Naive thymus-derived CD8-positive, alpha-beta T cell (primary cell): ENCODE measurements at regions not wholly inside any gene's neighbourhood (a gene's known extent, or its start where the extent isn't known, plus 50 kb on each side); places are given as distances from the start of the nearest gene placed in this dataset.

Experiments
- ATAC-seq, 2 donors: fragments of 150-1000 bp; cut with Tn5 transposase in 1 of 2; sonication (Bioruptor Pico), chemical (Tn5 transposase) in 1 of 2; 1 replicate in 1 of 2; 2 replicates in 1 of 2; pipeline ENCODE4 v1.10.0; 2021; ENCODE audit warnings: mild to moderate bottlenecking in 2 of 2, moderate library complexity in 2 of 2
- POLR2A ChIA-PET: fragments of 350-600 bp; sonication (Branson Sonifier 250); formaldehyde crosslinking; loops from one replicate; lab custom pipeline; 2021; ENCODE audit warnings: antibody characterized with exemption; lab: Charles Lee
- DNase-seq, 10 donors: peaks; one replicate each; pipeline versions ENCODE4 v3.0.0 to v3.0.0-alpha.2; 2020 to 2022
- H3K27ac Mint-ChIP-seq, 10 donors: one replicate each; pipeline ENCODE4 v1.8.0; 2020 to 2022; ENCODE audit warnings: mild to moderate bottlenecking in 10 of 10, mixed read lengths in 10 of 10, moderate library complexity in 4 of 10, inconsistent platforms in 1 of 10
- H3K27me3 Mint-ChIP-seq, 5 donors: one replicate each; pipeline ENCODE4 v1.8.0; 2021 to 2022; ENCODE audit warnings: mixed read lengths in 5 of 5
- H3K36me3 Mint-ChIP-seq, 3 donors: one replicate each; pipeline ENCODE4 v1.8.0; 2020 to 2022; ENCODE audit warnings: mixed read lengths in 3 of 3, mild to moderate bottlenecking in 2 of 3, inconsistent platforms in 1 of 3
- H3K4me1 Mint-ChIP-seq, 4 donors: one replicate each; pipeline ENCODE4 v1.8.0; 2021 to 2022; ENCODE audit warnings: mixed read lengths in 4 of 4
- H3K4me3 Mint-ChIP-seq, 10 donors: one replicate each; pipeline ENCODE4 v1.8.0; 2020 to 2022; ENCODE audit warnings: mild to moderate bottlenecking in 10 of 10, mixed read lengths in 10 of 10, moderate library complexity in 6 of 10, inconsistent platforms in 1 of 10
- H3K9me3 Mint-ChIP-seq, 9 donors: one replicate each; pipeline ENCODE4 v1.8.0; 2020 to 2022; ENCODE audit warnings: mixed read lengths in 9 of 9, mild to moderate bottlenecking in 3 of 9, inconsistent platforms in 1 of 9, moderate library complexity in 1 of 9

DNA sequence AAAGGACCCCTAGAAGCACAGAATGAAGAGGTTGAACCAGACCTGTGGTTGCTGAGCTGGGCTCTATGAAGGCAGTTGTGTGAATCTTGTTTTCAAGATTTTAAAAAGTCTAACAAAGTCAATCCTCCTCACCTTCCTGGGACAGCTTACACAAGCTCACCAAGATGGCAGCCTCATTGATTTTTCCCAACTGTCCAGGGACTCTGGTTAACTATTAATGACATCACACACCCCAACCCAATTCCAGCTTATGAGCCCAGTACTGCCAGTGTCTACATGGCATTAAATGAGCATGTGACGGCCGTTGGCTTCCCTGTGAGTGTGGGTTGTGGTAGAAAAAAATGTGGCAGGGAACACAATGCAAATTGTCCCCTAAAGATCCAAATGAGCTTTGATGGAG is 137.0 kb downstream of the CHST1 start:
- peaks cover 6 to 19% (median 15%) of the 10 kb centered on the region in 5 donors for H3K27me3 Mint-ChIP-seq
- POLR2A ChIA-PET = no interaction called here

DNA sequence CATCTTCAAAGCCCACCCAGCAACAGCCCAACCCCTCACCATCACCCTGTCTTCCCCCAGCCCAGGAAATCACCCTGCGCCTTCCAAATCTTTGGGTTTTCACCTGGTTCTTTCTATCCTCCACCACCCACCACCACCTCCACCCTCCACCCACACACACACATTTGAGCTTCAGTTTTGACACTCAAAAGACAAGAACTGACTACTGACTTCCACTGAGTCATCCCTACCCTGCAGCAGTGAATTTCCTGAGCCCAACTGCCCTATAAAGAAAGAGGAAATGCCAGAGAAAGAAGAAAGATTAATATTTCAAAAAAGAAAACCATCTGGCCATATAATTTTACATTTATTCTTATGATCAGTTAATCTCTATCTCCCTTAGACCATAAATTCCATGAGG is 137.5 kb downstream of the CHST1 start:
- DNase-seq (no peak), ATAC-seq (no peak)
- H3K36me3 Mint-ChIP-seq = peaks cover 0 to under 1% (median 0%) of the 10 kb centered on the region in 3 donors
- H3K27ac Mint-ChIP-seq = no peak overlapping the region
- peaks cover 0 to 16% (median 5%) of the 10 kb centered on the region in 9 donors for H3K9me3 Mint-ChIP-seq
- POLR2A ChIA-PET = no interaction called here
- H3K27me3 Mint-ChIP-seq = peaks cover 6 to 15% (median 10%) of the 10 kb centered on the region in 5 donors
- H3K4me1 Mint-ChIP-seq = peaks cover 0 to 2% (median 0%) of the 10 kb centered on the region in 4 donors
- no peak overlapping the region for H3K4me3 Mint-ChIP-seq

More for the DNA sequence above, 137.0 kb downstream of the CHST1 start:
- H3K27ac Mint-ChIP-seq = no peak overlapping the region
- peaks cover 0 to 12% (median 2%) of the 10 kb centered on the region in 9 donors for H3K9me3 Mint-ChIP-seq
- H3K4me3 Mint-ChIP-seq = no peak overlapping the region
- no peak for ATAC-seq
- no peak for DNase-seq
- no peaks in the 10 kb centered on the region for H3K36me3 Mint-ChIP-seq
- H3K4me1 Mint-ChIP-seq = peaks cover 0 to 2% (median 0%) of the 10 kb centered on the region in 4 donors

GRCh38 chr11:45525393-45525792 is 140.0 kb downstream of the CHST1 start:
- DNase-seq = no peak
- Mint-ChIP-seq H3K36me3 (peaks cover 0 to 12% (median 0%) of the 10 kb centered on the region in 3 donors), H3K9me3 (peaks cover 3 to 34% (median 9%) of the 10 kb centered on the region in 9 donors), H3K27ac (no peak overlapping the region), H3K4me3 (no peak overlapping the region), H3K27me3 (peaks cover 0 to 8% (median 4%) of the 10 kb centered on the region in 5 donors), H3K4me1 (peaks cover 0 to 2% (median 0%) of the 10 kb centered on the region in 4 donors)
- POLR2A ChIA-PET = no interaction called here
- no peak for ATAC-seq

DNA sequence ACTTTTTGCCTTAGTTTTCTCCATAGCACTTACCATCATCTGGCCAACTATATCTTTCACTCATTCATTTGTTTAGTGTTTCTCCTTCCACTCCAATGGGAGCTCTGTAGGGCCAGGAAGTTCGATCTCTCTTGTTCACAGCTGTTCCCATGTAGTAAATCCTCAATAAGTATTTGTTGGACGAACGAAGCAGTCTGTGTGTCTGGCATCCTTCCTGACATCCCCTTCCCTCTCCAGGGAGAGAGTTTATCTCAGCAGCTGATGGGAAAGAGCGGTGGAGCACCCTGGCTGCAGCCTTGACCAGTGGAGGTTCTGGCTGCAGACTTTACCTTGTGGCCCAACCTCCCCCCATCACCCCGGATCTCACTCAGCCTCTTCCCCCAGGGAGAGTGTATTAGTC is 141.7 kb downstream of the CHST1 start:
- POLR2A ChIA-PET = no interaction called here
- Mint-ChIP-seq H3K4me3 (no peak overlapping the region), H3K4me1 (peaks cover 0 to 2% (median 0%) of the 10 kb centered on the region in 4 donors), H3K36me3 (peaks cover 0 to 12% (median 0%) of the 10 kb centered on the region in 3 donors), H3K9me3 (peaks cover 3 to 34% (median 9%) of the 10 kb centered on the region in 9 donors), H3K27ac (no peak overlapping the region), H3K27me3 (peaks cover 0 to 9% (median 2%) of the 10 kb centered on the region in 5 donors)
- DNase-seq (no peak), ATAC-seq (no peak)

GRCh38 chr11:45518833-45519535 is 146.4 kb downstream of the CHST1 start:
- POLR2A ChIA-PET = no interaction called here
- DNase-seq (no peak), ATAC-seq (no peak)
- peaks cover 3 to 26% (median 7%) of the 10 kb centered on the region in 9 donors for H3K9me3 Mint-ChIP-seq
- no peaks in the 10 kb centered on the region for H3K4me1 Mint-ChIP-seq
- H3K27ac Mint-ChIP-seq = no peak overlapping the region
- H3K36me3 Mint-ChIP-seq = peaks cover 0 to 12% (median 0%) of the 10 kb centered on the region in 3 donors
- peaks cover 0 to 6% (median 1%) of the 10 kb centered on the region in 5 donors for H3K27me3 Mint-ChIP-seq
- no peak overlapping the region for H3K4me3 Mint-ChIP-seq

GRCh38 chr11:45518141-45518832 is 147.1 kb downstream of the CHST1 start:
- peaks cover 0 to 6% (median 1%) of the 10 kb centered on the region in 5 donors for H3K27me3 Mint-ChIP-seq
- H3K4me1 Mint-ChIP-seq = no peaks in the 10 kb centered on the region
- H3K36me3 Mint-ChIP-seq = peaks cover 0 to 12% (median 0%) of the 10 kb centered on the region in 3 donors
- H3K4me3 Mint-ChIP-seq = no peak overlapping the region
- DNase-seq (no peak), ATAC-seq (no peak)
- no peak overlapping the region for H3K27ac Mint-ChIP-seq
- POLR2A ChIA-PET = no interaction called here
- peaks cover 3 to 22% (median 7%) of the 10 kb centered on the region in 9 donors for H3K9me3 Mint-ChIP-seq

- Mint-ChIP-seq H3K27me3 (peaks cover 0 to 6% (median 1%) of the 10 kb centered on the region in 5 donors), H3K36me3 (peaks cover 0 to 5% (median 0%) of the 10 kb centered on the region in 3 donors), H3K27ac (no peak overlapping the region), H3K4me3 (no peak overlapping the region), H3K4me1 (no peaks in the 10 kb centered on the region), H3K9me3 (peaks cover 0 to 13% (median 2%) of the 10 kb centered on the region in 9 donors)
- DNase-seq (no peak), ATAC-seq (no peak)
- POLR2A ChIA-PET = no interaction called here
These were observed 148.2 kb downstream of the CHST1 start for GRCh38 chr11:45517171-45517770.

DNA sequence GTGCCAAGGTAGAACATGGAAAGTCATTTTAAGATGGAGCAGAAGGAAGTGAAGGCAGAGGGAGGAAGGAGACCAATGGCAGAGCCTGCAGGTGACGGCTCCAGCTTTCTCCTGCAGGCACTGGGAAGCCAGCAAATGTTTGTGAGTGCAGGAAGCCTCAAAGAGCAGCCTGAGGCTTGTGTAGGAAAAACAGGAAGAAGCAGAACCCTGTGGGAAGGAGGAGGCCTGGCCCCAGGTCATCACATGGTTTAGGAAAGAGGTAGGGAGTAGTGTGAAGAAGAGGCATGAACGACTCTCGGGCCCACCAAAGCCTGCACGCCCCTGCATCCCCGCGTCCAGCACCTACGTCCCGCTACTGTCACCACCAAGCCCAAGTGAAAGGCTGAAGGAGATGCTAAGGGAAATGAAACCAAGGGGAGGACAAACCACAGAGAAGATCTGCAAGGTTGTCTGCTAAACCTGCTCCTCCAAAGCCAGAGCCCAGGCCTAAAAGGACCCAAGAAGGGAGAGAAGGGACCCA is 151.5 kb downstream of the CHST1 start:
- Mint-ChIP-seq H3K27ac (no peak overlapping the region), H3K36me3 (no peaks in the 10 kb centered on the region), H3K9me3 (no peaks in the 10 kb centered on the region), H3K4me1 (no peaks in the 10 kb centered on the region), H3K4me3 (no peak overlapping the region), H3K27me3 (peaks cover 0 to 11% (median 6%) of the 10 kb centered on the region in 5 donors)
- no peak for DNase-seq
- POLR2A ChIA-PET = no interaction called here
- ATAC-seq = no peak

DNA sequence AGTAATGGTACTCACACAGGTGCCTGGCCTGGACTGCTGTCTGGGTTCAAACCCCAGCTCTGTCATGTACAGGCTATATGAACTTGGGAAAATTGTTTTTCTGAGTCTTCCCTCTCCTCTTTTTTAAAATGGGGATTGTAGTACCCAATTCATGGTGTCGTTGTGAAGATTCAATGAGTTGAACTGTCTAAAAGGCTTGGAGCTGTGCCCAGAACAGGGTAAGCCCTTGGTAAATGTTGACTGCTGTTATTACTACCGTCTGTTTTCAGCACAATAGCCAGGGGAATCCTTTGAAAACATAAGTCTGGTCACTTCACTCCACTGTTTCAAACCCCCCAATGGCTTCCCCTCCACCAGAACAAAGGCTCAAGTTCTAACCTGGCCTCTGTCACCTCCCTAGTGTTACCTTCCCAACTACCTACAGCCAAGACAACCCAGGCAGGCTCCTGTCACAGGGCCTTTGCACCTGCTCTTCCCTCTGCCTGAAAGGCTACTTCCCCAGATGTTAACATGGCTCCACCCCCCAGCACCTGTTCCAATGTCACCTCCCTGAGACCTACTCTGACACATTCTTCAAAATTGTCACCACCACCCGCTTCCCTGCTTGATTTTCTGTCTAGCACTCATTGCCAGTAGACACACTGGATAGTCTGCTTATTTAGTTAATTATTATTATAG is 152.8 kb downstream of the CHST1 start:
- no peak for DNase-seq
- no peaks in the 10 kb centered on the region for H3K4me1 Mint-ChIP-seq
- H3K36me3 Mint-ChIP-seq = no peaks in the 10 kb centered on the region
- POLR2A ChIA-PET = no interaction called here
- H3K4me3 Mint-ChIP-seq = no peak overlapping the region
- no peak overlapping the region for H3K27ac Mint-ChIP-seq
- peaks cover 3 to 12% (median 6%) of the 10 kb centered on the region in 5 donors for H3K27me3 Mint-ChIP-seq
- ATAC-seq = no peak
- H3K9me3 Mint-ChIP-seq = no peaks in the 10 kb centered on the region

- Mint-ChIP-seq H3K27me3 (peaks cover 3 to 12% (median 9%) of the 10 kb centered on the region in 5 donors), H3K4me3 (no peak overlapping the region), H3K36me3 (no peaks in the 10 kb centered on the region), H3K9me3 (peaks cover 0 to 2% (median 0%) of the 10 kb centered on the region in 9 donors), H3K4me1 (no peaks in the 10 kb centered on the region), H3K27ac (peak overlapping the region in 1 of 10 donors; percentile 19)
- no peak for ATAC-seq
- POLR2A ChIA-PET = no interaction called here
- DNase-seq = no peak
These were observed 153.9 kb downstream of the CHST1 start for GRCh38 chr11:45511566-45511965.

- no peak overlapping the region for H3K27ac Mint-ChIP-seq
- H3K9me3 Mint-ChIP-seq = peaks cover 0 to 15% (median 4%) of the 10 kb centered on the region in 9 donors
- no peak for DNase-seq
- H3K4me1 Mint-ChIP-seq = no peaks in the 10 kb centered on the region
- H3K36me3 Mint-ChIP-seq = no peaks in the 10 kb centered on the region
- H3K4me3 Mint-ChIP-seq = no peak overlapping the region
- POLR2A ChIA-PET = interaction anchor here (1.2 kb wide), 1 partner anchor 41 kb away, joined by 3 read pairs; no protein-coding TSS in a partner anchor
- no peak for ATAC-seq
- H3K27me3 Mint-ChIP-seq = peaks cover 2 to 17% (median 11%) of the 10 kb centered on the region in 5 donors
These were observed 157.5 kb downstream of the CHST1 start for GRCh38 chr11:45507916-45508315.

DNA sequence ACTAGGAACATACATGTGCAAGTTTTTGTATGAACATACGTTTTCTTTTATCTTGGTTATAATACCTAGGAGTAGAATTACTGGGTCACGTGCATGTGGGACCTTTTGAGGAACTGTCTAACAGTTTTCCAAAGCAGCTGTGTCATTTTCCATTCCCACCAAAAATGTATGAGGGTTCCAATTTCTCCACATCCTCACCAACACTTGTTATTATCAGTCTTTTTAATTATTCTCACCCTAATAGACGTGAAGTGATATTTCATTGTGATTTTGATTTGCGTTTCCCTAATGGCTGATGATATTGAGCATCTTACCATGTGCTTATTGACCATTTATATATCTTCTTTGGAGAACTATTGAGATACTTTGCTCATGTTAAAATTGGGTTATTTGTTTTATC is 162.1 kb downstream of the CHST1 start:
- no peak overlapping the region for H3K4me3 Mint-ChIP-seq
- H3K36me3 Mint-ChIP-seq = peaks cover 0 to under 1% (median 0%) of the 10 kb centered on the region in 3 donors
- peaks cover 0 to 22% (median 6%) of the 10 kb centered on the region in 9 donors for H3K9me3 Mint-ChIP-seq
- no peak for DNase-seq
- no peak for ATAC-seq
- POLR2A ChIA-PET = no interaction called here
- H3K27ac Mint-ChIP-seq = no peak overlapping the region
- H3K27me3 Mint-ChIP-seq = peaks cover 2 to 45% (median 19%) of the 10 kb centered on the region in 5 donors
- H3K4me1 Mint-ChIP-seq = no peaks in the 10 kb centered on the region
